Glutamatergic neuron (in vitro differentiated cells): ENCODE measurements at regions not wholly inside any gene's neighbourhood (a gene's known extent, or its start where the extent isn't known, plus 50 kb on each side); places are given as distances from the start of the nearest gene placed in this dataset.

Source experiments
- DNase-seq: peaks from one replicate; pipeline ENCODE4 v3.0.0; 2022
- H3K27ac Mint-ChIP-seq: one replicate; pipeline ENCODE4 v1.8.0; 2020; ENCODE audit warnings: mild to moderate bottlenecking, mixed read lengths, inconsistent platforms; ENCODE audit not compliant: unreplicated experiment
- H3K27me3 Mint-ChIP-seq: one replicate; pipeline ENCODE4 v1.8.0; 2020; ENCODE audit warnings: mild to moderate bottlenecking, moderate library complexity, mixed read lengths, inconsistent platforms; ENCODE audit not compliant: unreplicated experiment
- H3K36me3 Mint-ChIP-seq: one replicate; pipeline ENCODE4 v1.8.0; 2020; ENCODE audit warnings: mild to moderate bottlenecking, mixed read lengths, inconsistent platforms; ENCODE audit not compliant: unreplicated experiment
- H3K4me1 Mint-ChIP-seq: one replicate; pipeline ENCODE4 v1.8.0; 2020; ENCODE audit warnings: mild to moderate bottlenecking, low read depth, mixed read lengths, inconsistent platforms; ENCODE audit not compliant: unreplicated experiment
- H3K4me3 Mint-ChIP-seq: one replicate; pipeline ENCODE4 v1.8.0; 2020; ENCODE audit warnings: mild to moderate bottlenecking, mixed read lengths, inconsistent platforms; ENCODE audit not compliant: unreplicated experiment
- H3K9me3 Mint-ChIP-seq: one replicate; pipeline ENCODE4 v1.8.0; 2020; ENCODE audit warnings: mild to moderate bottlenecking, moderate library complexity, mixed read lengths, inconsistent platforms; ENCODE audit not compliant: unreplicated experiment
- TF ChIP-seq, protein P1 (sequence below): fragments of 200-600 bp; sonication (generic); IDR thresholded peaks from one replicate; pipeline ENCODE4 v1.5.0; 2021; ENCODE audit not compliant: partially characterized antibody, unreplicated experiment

GRCh38 chr22:25358421-25359170, 139.2 kb downstream of the CRYBB2 start:
- H3K9me3 Mint-ChIP-seq, result peaks cover 3% of the 10 kb centered on the region
- H3K4me1 Mint-ChIP-seq, result no peaks in the 10 kb centered on the region
- DNase-seq, result peak; percentile 28
- no peak overlapping the region for H3K4me3 Mint-ChIP-seq
- no peak overlapping the region for H3K27ac Mint-ChIP-seq
- TF ChIP-seq, protein P1, sequence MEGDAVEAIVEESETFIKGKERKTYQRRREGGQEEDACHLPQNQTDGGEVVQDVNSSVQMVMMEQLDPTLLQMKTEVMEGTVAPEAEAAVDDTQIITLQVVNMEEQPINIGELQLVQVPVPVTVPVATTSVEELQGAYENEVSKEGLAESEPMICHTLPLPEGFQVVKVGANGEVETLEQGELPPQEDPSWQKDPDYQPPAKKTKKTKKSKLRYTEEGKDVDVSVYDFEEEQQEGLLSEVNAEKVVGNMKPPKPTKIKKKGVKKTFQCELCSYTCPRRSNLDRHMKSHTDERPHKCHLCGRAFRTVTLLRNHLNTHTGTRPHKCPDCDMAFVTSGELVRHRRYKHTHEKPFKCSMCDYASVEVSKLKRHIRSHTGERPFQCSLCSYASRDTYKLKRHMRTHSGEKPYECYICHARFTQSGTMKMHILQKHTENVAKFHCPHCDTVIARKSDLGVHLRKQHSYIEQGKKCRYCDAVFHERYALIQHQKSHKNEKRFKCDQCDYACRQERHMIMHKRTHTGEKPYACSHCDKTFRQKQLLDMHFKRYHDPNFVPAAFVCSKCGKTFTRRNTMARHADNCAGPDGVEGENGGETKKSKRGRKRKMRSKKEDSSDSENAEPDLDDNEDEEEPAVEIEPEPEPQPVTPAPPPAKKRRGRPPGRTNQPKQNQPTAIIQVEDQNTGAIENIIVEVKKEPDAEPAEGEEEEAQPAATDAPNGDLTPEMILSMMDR, result no peak
- H3K36me3 Mint-ChIP-seq, result no peaks in the 10 kb centered on the region
- H3K27me3 Mint-ChIP-seq, result peaks cover 12% of the 10 kb centered on the region

GRCh38 chr22:25359601-25360261, 140.3 kb downstream of the CRYBB2 start:
- Mint-ChIP-seq H3K9me3 (peaks cover 3% of the 10 kb centered on the region), H3K27ac (no peak overlapping the region), H3K4me1 (no peaks in the 10 kb centered on the region), H3K36me3 (no peaks in the 10 kb centered on the region), H3K27me3 (peaks cover 8% of the 10 kb centered on the region), H3K4me3 (no peak overlapping the region)
- DNase-seq, result peak; percentile 7
- TF ChIP-seq, protein P1, result no peak

DNA sequence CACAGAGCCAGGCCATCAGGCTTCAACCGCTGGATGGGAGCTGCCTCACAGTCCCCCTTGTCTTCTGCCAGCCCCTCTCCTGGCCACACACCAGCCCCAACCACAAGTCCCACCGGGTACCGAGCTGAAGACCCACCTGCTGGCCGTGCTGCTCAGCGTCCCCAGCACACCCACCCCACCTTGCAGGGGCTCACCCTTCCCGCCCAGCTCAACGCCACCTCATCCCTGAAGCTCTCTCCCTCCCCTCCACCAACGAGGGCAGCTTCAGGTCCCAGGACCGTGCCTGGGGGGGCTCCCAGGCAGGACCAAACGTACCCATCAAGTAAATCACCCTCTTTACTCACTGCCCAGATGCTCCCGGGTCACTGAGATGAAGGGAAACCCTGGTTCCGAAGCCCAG, 141.0 kb downstream of the CRYBB2 start:
- Mint-ChIP-seq H3K4me3 (no peak overlapping the region), H3K27me3 (peaks cover 8% of the 10 kb centered on the region), H3K36me3 (no peaks in the 10 kb centered on the region)

GRCh38 chr22:25360891-25361645, 141.6 kb downstream of the CRYBB2 start:
- Mint-ChIP-seq H3K27me3 (peaks cover 10% of the 10 kb centered on the region), H3K27ac (no peak overlapping the region), H3K4me3 (no peak overlapping the region), H3K36me3 (no peaks in the 10 kb centered on the region), H3K4me1 (peaks cover 3% of the 10 kb centered on the region), H3K9me3 (peaks cover 2% of the 10 kb centered on the region)
- TF ChIP-seq, protein P1, result no peak
- peak; percentile 11 for DNase-seq

More for the DNA sequence above, 141.0 kb downstream of the CRYBB2 start:
- Mint-ChIP-seq H3K27ac (no peak overlapping the region), H3K4me1 (peaks cover 3% of the 10 kb centered on the region), H3K9me3 (peaks cover 3% of the 10 kb centered on the region)
- TF ChIP-seq, protein P1, result no peak
- peak; percentile 4 for DNase-seq
